WI38 (cell line): ENCODE measurements at regions not wholly inside any gene's neighbourhood (a gene's known extent, or its start where the extent isn't known, plus 50 kb on each side); places are given as distances from the start of the nearest gene placed in this dataset.

Experiments
- H3K4me3 ChIP-seq: 2 replicates; pipeline ENCODE4 v1.5.1; 2011; ENCODE audit warnings: low read depth, mild to moderate bottlenecking, control low read depth, low read length
- TF ChIP-seq, protein P1 (sequence below): IDR thresholded peaks from 2 replicates; pipeline ENCODE4 v1.5.1; 2012; ENCODE audit warnings: low read depth, mild to moderate bottlenecking, control low read depth, low read length

DNA sequence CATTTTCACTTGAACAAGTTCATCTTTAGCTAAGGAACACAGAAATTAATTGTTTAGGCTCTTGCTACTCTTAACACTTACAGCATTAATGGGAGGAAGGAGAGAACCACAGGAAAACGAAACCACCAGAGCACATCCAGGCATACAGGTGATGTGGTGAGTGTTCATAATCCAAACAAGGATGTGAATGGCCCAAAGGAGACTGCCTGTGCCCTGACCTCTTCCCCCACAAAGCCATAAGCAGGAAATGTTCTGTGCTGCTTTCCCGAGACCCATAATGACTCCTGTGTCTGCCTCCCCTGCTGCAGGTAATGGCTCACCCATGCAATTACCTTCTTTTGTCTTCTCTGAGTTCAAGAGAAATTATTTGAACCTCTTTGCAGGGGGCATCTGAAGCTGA lies 295.9 kb upstream of the LINC00305 start:
- TF ChIP-seq, protein P1, sequence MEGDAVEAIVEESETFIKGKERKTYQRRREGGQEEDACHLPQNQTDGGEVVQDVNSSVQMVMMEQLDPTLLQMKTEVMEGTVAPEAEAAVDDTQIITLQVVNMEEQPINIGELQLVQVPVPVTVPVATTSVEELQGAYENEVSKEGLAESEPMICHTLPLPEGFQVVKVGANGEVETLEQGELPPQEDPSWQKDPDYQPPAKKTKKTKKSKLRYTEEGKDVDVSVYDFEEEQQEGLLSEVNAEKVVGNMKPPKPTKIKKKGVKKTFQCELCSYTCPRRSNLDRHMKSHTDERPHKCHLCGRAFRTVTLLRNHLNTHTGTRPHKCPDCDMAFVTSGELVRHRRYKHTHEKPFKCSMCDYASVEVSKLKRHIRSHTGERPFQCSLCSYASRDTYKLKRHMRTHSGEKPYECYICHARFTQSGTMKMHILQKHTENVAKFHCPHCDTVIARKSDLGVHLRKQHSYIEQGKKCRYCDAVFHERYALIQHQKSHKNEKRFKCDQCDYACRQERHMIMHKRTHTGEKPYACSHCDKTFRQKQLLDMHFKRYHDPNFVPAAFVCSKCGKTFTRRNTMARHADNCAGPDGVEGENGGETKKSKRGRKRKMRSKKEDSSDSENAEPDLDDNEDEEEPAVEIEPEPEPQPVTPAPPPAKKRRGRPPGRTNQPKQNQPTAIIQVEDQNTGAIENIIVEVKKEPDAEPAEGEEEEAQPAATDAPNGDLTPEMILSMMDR: no peak
- H3K4me3 ChIP-seq: no peak overlapping the region

DNA sequence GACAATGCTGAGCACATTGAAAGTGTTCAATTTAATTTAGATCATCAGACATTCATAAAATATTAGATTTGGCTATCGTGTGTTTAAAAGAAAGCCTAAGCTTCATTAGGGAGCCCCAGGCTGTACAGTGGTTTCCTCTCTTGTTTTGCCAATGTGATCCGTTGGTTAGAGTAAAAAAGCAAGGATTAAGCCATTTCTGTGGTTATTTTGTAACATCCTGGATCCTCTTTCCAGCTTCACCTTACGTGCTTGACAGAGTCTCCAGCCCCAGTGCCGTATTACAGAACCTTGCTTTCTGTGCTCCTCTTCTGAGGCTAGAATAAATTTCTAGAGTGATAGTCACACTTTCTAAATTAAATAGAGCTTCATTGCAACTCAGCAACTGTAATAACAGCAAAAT lies 289.3 kb upstream of the LINC00305 start:
- TF ChIP-seq, protein P1: no peak
- no peak overlapping the region for H3K4me3 ChIP-seq

DNA sequence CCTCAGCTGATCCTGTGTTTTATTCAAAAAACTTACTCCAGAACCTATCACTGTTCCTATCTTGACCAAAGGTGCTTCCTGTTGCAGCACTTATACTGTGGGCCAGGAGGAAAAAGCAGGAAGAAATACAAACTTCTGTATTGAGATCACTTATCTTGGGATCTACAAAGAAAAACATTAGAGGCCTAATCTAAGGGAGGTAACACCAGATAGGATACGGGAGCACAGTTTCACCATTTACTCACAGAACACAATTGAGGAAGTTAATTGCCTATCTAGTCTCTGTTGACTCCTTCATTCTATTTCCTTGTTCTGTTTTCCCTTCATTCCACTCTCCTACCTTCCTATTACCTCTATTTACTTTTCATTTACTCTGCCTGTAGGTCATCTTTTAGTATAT lies 287.2 kb upstream of the LINC00305 start:
- TF ChIP-seq, protein P1: no peak
- H3K4me3 ChIP-seq: no peak overlapping the region

DNA sequence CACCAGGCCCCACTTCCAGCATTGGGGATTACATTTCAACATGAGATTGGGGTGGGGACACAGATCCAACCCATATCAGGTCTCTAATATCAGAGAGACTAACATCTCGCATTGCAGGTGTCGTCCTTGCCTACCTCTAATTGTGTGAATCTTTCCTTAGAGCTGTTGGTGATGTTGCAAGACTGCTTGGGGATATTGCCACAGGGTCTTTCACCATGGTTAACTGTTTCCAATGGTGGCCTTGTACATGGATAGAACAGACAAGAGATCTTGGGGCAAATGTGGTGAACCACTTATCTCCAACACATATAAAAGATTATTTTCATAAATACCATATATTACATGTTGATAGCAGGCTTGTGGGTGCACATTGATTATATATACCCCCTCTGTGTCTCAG lies 270.3 kb upstream of the LINC00305 start:
- no peak overlapping the region for H3K4me3 ChIP-seq
- TF ChIP-seq, protein P1: no peak

DNA sequence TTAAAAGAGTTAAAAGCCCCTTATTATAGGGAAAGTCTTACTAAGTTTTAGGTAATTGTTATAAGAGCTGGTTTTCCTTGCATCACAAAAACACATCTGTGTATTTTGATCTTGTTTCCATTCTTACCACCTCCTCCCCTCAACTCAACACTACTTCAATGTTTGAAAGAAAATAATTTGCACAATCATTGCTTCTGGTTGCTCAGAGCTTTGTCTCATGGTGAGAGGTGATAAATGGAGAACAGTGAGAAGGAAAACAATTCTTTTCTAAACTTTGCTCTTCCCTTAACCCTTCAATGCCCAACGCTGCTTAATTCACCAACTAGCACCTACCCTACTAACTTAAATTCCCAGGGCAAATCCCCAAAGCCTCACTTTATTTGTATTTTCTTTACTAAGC lies 268.1 kb upstream of the LINC00305 start:
- no peak overlapping the region for H3K4me3 ChIP-seq
- TF ChIP-seq, protein P1: no peak

DNA sequence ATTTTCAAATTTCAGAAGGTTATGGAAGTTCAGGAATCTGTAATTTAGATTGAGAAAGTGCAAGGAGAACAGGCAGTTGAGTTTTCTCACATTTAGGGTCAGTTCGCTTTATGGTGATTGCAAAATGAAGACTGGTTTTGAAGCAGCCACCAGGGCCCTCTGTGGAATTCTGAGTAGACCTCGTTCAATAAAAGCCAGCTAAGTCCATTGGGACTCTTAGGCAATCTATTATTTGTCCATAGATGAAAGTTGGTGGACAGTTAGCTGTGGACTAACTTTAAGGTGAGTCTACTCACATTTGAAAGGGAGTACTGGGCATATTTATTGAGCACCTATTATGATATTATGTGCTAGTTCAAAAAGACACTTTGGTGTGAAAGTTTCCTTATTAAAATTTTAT lies 266.3 kb upstream of the LINC00305 start:
- TF ChIP-seq, protein P1: no peak
- no peak overlapping the region for H3K4me3 ChIP-seq

DNA sequence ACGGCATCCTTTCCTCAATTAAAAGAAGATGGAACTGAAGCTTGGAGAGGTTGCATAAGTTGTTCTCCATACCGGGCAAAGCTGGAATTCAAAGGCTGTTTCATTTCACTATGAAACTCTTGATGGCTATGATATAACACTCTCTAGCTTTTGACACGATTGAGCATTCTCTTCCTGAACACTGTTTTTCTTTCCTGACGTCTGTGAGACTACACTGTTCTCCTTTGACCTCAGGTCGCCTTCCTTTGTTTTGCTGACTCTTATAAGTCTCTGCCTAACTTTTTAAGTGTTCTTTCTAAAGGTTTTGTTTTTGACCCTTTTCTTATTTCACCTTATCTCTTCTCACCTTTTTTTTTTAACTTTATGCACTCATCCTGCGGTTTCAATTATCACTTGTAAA lies 261.8 kb upstream of the LINC00305 start:
- TF ChIP-seq, protein P1: no peak
- H3K4me3 ChIP-seq: no peak overlapping the region
